Stimulated activated naive CD8-positive, alpha-beta T cell treated with anti-CD3 and anti-CD28 coated beads, Interleukin-15, Interleukin-2, amounts not matched to agents 100 ng/mL and 50 ng/mL, for 24 hours (primary cell): ENCODE measurements at regions not wholly inside any gene's neighbourhood (a gene's known extent, or its start where the extent isn't known, plus 50 kb on each side); places are given as distances from the start of the nearest gene placed in this dataset.
"Not testable (repeated sequence)": the region's sequence is repeated elsewhere in the genome, so short reads cannot be mapped to it uniquely, and the experiment has no call there.

ENCODE experiments used
- H3K27ac Mint-ChIP-seq: one replicate; pipeline ENCODE4 v1.8.0; 2021; ENCODE audit warnings: mild to moderate bottlenecking, mixed read lengths
- H3K27me3 Mint-ChIP-seq: one replicate; pipeline ENCODE4 v1.8.0; 2021; ENCODE audit warnings: mixed read lengths
- H3K36me3 Mint-ChIP-seq: one replicate; pipeline ENCODE4 v1.8.0; 2021; ENCODE audit warnings: low read depth, mixed read lengths
- H3K4me1 Mint-ChIP-seq: one replicate; pipeline ENCODE4 v1.8.0; 2021; ENCODE audit warnings: low read depth, mixed read lengths
- H3K4me3 Mint-ChIP-seq: one replicate; pipeline ENCODE4 v1.8.0; 2021; ENCODE audit warnings: mild to moderate bottlenecking, mixed read lengths
- H3K9me3 Mint-ChIP-seq: one replicate; pipeline ENCODE4 v1.8.0; 2021; ENCODE audit warnings: mixed read lengths

DNA sequence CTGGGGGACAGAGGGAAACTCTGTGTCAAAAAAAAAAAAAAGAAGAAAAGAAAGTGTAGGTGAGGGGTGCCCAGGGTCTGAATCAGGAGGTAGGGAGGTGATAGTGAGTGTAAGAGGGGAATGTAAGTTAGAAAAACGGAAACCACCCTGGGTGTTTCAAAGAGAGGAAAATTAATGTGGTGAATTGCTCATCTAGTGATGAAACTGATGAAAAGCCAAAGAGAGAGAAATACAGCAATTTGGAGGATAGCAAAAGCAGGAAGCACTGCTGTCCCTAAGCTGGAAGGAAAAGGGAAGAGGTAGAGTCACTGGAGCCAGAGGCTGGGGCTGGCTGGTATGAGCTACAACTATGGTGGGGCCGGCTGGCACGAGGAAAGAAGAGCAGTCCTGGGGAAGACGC lies 85.0 kb upstream of the CEP85L start:
- no peaks in the 10 kb centered on the region for H3K27me3 Mint-ChIP-seq
- no peaks in the 10 kb centered on the region for H3K9me3 Mint-ChIP-seq
- H3K36me3 Mint-ChIP-seq, result no peaks in the 10 kb centered on the region
- peaks cover 45% of the 10 kb centered on the region for H3K4me1 Mint-ChIP-seq
- peak overlapping the region; percentile 24 for H3K4me3 Mint-ChIP-seq
- peak overlapping the region; percentile 94 for H3K27ac Mint-ChIP-seq

DNA sequence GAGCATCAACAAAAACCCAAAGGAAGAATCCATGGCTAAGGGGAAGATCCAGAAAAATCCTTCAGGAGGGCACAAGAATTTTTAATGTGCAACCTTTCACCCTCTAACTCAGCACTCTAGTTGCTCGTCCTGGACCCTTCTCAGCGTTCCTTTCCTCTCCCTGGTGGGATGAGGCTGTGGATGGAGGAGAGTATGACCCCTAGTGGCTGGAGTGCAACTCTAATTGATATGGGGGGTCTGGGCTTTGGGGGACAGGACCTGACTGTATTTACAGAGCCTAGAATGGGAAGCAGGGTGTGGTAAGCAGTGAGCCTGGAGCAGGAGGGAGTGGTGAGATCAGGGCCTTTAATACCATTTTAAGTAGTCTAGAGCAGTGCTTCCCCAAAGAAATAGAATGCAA lies 83.9 kb upstream of the CEP85L start:
- no peaks in the 10 kb centered on the region for H3K36me3 Mint-ChIP-seq
- no peaks in the 10 kb centered on the region for H3K9me3 Mint-ChIP-seq
- H3K27ac Mint-ChIP-seq, result no peak overlapping the region
- H3K4me1 Mint-ChIP-seq, result peaks cover 43% of the 10 kb centered on the region
- H3K4me3 Mint-ChIP-seq, result no peak overlapping the region
- H3K27me3 Mint-ChIP-seq, result no peaks in the 10 kb centered on the region

DNA sequence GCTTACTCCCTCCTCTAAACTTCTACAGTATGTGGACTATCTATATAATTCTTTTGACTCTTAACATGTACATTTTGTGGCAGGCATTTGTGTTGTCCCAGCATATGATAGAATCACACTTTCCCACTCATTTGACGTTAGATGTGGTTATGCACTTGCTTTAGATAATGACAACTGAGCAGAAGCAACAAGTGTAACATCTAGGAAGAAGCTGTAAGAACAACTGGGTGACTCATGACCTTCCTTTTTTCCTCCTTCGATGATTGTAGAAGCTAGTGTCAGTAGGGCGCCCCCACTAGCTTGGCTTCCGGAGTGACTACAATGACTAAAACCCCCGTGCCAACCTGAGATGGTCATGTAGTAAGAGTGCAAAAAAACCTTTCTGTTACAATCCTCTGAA lies 74.6 kb upstream of the CEP85L start:
- Mint-ChIP-seq H3K4me1 (peaks cover 69% of the 10 kb centered on the region), H3K4me3 (peak overlapping the region; percentile 35), H3K27ac (peak overlapping the region; percentile 90), H3K36me3 (no peaks in the 10 kb centered on the region), H3K9me3 (no peaks in the 10 kb centered on the region), H3K27me3 (no peaks in the 10 kb centered on the region)

DNA sequence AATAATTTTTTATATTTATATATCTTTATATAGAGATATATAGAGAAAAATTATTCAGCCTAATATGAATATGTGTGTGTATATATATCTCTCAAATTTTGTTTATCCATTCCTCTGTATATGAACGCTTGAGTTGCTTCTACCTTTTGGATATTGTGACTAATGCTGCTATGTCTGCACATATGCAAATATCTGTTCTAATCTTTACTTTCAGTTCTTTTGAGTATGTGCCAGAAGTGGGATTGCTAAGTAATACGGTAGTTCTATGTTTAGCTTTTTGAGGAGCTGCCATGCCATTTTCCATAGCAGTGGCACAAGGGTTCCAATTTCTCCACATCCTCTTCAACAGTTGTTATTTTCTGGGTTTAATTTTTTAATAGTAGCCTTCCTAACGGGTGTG lies 72.8 kb upstream of the CEP85L start:
- Mint-ChIP-seq H3K4me3 (peak overlapping the region; percentile 42), H3K27ac (peak overlapping the region; percentile 93), H3K36me3 (no peaks in the 10 kb centered on the region), H3K9me3 (no peaks in the 10 kb centered on the region), H3K27me3 (no peaks in the 10 kb centered on the region), H3K4me1 (peaks cover 87% of the 10 kb centered on the region)

DNA sequence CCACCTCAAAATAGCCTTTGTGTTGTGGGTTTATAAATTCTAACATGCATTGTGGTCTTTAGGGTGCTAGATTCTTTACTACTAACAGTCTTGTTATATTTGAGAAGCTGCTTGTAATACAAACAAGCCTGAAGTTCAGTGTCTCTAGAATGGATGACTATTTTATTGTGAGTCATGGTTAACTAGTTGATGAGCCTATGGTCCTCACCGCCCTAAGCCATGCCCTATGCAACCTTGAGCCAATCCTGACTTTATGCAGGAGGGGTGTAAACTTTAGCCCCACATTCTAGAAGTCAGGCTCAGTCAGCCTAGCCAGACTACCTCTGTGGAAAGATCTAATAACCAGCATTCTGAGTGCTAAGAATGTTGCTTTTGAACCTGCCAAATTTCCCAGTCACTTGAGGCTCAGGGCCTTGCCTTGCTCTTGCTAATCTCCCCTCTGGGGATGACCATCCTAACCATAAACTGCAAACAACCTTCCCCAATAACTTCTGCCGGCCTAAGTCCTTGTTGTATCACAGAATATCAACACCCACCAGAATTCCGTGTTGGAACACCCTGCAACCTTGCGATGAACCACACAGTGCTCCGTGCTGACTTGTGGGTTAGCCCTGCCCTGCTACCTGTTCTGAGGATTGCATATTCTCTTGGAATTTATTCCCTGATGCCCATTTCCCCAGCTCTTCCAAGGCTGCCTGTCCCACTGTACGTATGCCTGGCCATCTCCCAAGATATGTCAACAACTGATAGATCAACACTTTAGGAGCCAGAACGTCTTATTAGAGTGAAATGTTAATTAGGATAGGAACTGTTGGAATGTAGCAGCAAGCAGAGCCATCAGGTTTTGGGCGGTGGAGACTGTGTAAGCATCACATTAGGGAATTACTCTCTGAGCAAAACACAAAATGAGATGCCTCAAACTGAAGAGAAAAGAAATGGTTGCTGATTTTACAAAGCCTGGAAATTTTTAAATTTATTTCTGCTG lies 71.7 kb upstream of the CEP85L start:
- H3K27me3 Mint-ChIP-seq, result no peaks in the 10 kb centered on the region
- no peak overlapping the region for H3K4me3 Mint-ChIP-seq
- H3K27ac Mint-ChIP-seq, result peak overlapping the region; percentile 85
- no peaks in the 10 kb centered on the region for H3K36me3 Mint-ChIP-seq
- no peaks in the 10 kb centered on the region for H3K9me3 Mint-ChIP-seq
- H3K4me1 Mint-ChIP-seq, result peaks cover 93% of the 10 kb centered on the region

DNA sequence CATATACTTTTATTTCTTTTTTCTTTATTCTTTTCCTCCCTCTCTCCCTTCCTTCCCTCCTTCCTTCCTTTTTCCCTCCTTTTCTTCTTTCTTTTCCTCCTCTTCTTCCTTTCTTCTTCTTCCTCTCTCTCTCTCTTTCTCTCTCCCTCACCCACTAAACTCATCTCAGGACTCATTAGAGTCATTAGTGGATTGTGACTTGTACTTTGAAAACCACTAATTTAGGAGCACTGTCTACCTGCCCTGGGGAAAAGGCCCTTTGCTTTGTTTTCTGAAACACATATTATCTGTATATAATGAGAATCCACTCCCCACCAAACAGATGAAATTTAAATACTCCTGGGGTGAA lies 68.7 kb upstream of the CEP85L start:
- H3K27ac Mint-ChIP-seq, result peak overlapping the region; percentile 97
- H3K36me3 Mint-ChIP-seq, result no peaks in the 10 kb centered on the region
- no peaks in the 10 kb centered on the region for H3K27me3 Mint-ChIP-seq
- H3K4me3 Mint-ChIP-seq, result peak overlapping the region; percentile 55
- no peaks in the 10 kb centered on the region for H3K9me3 Mint-ChIP-seq
- H3K4me1 Mint-ChIP-seq, result peaks cover 78% of the 10 kb centered on the region

DNA sequence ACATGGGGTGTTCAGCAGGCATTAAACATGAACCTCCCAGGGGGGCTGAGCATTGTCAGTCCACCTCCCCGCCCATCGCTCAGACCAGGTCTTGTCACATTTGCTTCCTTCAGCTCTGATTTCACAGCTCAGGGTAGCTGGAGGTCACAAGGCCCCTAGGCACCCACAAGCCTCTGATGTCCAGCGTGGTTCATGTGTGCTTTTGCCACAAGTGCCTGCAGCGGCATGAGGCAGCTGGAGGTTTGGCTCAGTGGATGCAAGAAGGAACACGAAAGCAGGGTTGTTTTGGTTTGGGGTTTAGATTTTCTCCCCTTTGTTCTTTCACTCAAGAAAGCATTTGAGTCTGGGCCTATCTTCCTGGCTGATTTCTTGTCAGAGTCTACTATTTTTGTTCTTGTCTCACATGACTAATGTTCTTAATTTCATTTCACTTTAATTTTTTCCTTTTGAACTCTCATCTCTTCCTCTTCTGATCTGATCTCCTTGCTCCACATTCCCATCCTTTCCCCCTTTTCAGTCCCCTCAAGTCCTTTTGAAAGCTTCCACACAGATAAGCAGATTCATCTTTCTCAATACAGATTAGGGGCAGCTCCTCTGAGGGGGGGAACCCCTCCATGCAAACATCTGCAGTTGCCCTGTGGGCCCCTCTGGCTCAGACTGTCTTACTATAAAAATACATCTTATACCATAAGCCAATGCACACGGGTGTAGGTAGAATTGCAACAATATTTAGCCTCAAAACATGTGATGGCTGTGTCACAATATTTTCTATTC lies 68.1 kb upstream of the CEP85L start:
- H3K4me3 Mint-ChIP-seq, result peak overlapping the region; percentile 65
- peak overlapping the region; percentile 97 for H3K27ac Mint-ChIP-seq
- H3K36me3 Mint-ChIP-seq, result no peaks in the 10 kb centered on the region
- H3K9me3 Mint-ChIP-seq, result no peaks in the 10 kb centered on the region
- no peaks in the 10 kb centered on the region for H3K27me3 Mint-ChIP-seq
- H3K4me1 Mint-ChIP-seq, result peaks cover 74% of the 10 kb centered on the region

DNA sequence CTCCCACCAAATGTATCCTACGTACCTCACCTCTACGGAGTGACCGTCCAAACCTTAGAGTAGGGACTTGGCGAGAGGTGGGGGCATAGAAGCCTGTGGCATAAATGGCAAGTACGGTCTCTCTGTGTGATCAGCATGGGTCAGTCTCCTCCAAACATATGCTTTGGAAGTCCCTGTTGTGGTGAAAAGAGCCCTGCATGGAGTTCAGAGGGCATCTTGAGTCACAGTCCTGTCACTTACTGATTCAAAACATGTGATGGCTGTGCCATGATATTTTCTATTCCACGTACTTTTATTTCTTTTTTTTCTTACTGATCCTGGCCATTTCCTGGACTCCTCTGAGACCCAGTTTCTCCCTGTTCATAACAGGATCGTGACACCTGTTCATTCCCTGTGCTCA lies 67.5 kb upstream of the CEP85L start:
- peak overlapping the region; percentile 65 for H3K4me3 Mint-ChIP-seq
- no peaks in the 10 kb centered on the region for H3K9me3 Mint-ChIP-seq
- H3K27ac Mint-ChIP-seq, result peak overlapping the region; percentile 97
- no peaks in the 10 kb centered on the region for H3K27me3 Mint-ChIP-seq
- peaks cover 74% of the 10 kb centered on the region for H3K4me1 Mint-ChIP-seq
- H3K36me3 Mint-ChIP-seq, result no peaks in the 10 kb centered on the region

DNA sequence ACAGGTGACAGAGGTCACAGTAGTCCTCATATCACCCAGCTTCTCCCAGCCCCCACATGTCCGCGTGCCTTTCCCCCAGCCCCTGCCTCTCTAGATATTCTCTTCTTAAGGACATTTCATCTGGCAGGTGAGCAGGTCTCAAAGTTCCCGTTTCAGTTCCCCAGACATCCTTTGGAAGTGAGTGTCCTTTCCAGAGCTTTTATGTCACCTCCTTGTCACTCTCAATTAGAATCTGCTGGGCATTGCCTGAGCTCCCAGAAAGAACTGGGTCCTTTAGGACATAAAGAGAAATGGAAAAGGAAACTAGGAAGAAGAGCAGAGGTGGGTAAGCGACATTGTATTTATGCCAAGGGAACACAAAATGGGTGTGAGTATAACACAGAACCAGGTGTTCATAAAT lies 66.9 kb upstream of the CEP85L start:
- Mint-ChIP-seq H3K27ac (peak overlapping the region; percentile 97), H3K9me3 (no peaks in the 10 kb centered on the region), H3K27me3 (no peaks in the 10 kb centered on the region), H3K4me1 (peaks cover 74% of the 10 kb centered on the region), H3K36me3 (no peaks in the 10 kb centered on the region), H3K4me3 (no peak overlapping the region)

DNA sequence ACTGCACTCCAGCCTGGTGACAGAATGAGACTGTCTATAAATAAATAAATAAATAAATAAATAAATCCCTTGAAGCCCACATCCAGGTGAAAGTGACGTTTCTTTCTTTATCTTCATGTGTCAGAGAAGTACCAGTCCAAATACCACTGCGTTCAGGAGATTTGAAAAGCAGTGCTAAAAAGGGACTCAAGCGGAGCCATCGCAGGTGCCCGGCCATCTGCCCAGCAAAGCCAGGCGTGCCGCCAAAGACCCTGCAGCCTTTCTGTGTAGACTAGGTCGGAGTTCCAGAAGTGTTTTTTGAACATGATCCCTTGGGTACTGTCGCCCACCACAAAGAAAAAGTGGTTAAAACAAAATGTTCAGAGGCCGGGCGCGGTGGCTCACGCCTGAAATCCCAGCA lies 65.7 kb upstream of the CEP85L start:
- Mint-ChIP-seq H3K9me3 (no peaks in the 10 kb centered on the region), H3K27me3 (no peaks in the 10 kb centered on the region), H3K4me1 (peaks cover 74% of the 10 kb centered on the region), H3K27ac (no peak overlapping the region), H3K36me3 (no peaks in the 10 kb centered on the region), H3K4me3 (no peak overlapping the region)

DNA sequence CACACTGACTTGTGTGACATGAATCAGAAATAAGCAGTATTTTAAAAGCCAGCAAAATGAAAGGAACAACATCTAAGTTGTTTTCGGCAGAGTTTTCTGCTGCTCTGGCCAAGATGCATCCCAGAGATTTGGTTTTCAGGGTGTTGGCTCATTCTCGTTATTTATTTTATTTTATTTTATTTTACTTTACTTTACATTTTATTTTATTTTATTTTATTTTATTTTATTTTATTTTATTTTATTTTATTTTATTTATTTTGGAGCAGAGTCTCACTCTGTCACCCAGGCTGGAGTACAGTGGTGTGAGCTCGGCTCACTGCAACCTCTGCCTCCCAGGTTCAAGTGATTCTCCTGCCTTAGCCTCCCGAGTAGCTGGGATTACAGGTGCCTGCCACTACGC lies 64.5 kb upstream of the CEP85L start:
- not testable (repeated sequence) for H3K4me3 Mint-ChIP-seq, H3K9me3 Mint-ChIP-seq
- H3K4me1 Mint-ChIP-seq, result peaks cover 74% of the 10 kb centered on the region

DNA sequence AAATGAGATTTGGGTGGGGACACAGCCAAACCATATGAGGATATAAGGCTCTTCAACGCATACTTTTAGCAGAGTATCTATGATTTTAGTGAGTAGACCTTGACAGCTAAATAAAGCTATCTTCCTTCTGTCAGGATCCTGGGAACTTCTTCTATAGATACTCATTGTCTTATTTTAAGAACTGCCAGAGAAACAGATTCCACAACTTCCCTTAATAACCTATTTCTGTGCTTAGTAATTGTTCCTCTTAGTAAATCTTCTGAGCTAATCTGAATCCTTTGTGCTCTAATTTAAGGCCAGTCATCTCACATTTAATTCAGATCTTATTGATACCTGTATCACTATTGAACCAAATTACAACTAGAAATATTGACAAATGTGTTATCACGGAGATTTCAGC lies 64.0 kb upstream of the CEP85L start:
- peaks cover 3% of the 10 kb centered on the region for H3K9me3 Mint-ChIP-seq
- peaks cover 74% of the 10 kb centered on the region for H3K4me1 Mint-ChIP-seq
- no peak overlapping the region for H3K4me3 Mint-ChIP-seq
- H3K27me3 Mint-ChIP-seq, result no peaks in the 10 kb centered on the region
- peaks cover 4% of the 10 kb centered on the region for H3K36me3 Mint-ChIP-seq
- H3K27ac Mint-ChIP-seq, result no peak overlapping the region

More for the DNA sequence above, 64.5 kb upstream of the CEP85L start:
- not testable (repeated sequence) for H3K27me3 Mint-ChIP-seq, H3K27ac Mint-ChIP-seq, H3K36me3 Mint-ChIP-seq

DNA sequence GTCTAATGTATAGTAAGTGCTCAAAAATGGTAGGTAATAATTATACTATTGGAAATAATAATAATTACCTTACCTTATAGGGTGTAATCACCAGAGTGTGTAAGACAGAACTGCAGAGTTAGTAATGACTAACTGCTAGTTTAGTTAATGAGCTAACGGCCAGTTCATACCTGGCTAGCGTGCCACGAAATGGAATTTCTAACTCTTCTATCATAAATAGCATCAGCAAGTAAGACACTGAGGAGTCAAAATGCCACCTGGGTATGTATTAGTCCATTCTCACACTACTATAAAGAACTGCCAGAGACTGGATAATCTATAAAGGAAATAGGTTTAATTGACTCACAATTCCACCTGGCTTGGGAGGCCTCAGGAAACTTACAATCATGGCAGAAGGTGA lies 63.4 kb upstream of the CEP85L start:
- H3K27ac Mint-ChIP-seq, result no peak overlapping the region
- no peaks in the 10 kb centered on the region for H3K27me3 Mint-ChIP-seq
- no peak overlapping the region for H3K4me3 Mint-ChIP-seq
- H3K4me1 Mint-ChIP-seq, result peaks cover 74% of the 10 kb centered on the region
- peaks cover 4% of the 10 kb centered on the region for H3K36me3 Mint-ChIP-seq
- H3K9me3 Mint-ChIP-seq, result peaks cover 3% of the 10 kb centered on the region

DNA sequence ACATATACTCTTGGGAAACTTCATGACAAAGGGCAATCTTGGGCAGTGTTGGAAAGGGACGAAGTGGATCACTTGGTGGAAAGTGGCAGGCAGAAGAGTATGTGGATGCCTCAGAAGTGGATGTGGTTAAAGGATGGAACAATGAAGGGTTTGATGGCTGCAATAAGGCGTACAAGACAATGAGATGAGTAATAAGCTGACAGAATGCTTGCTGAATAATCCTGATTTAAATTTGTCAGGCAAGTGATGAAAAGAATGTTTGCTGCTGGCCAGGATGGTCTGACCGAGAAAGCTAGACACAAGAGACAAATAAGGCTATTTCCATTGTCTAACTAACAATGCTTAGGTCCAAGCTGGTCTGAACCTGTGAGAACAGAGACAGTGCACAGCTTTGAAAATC lies 61.6 kb upstream of the CEP85L start:
- Mint-ChIP-seq H3K4me3 (peak overlapping the region; percentile 43), H3K27ac (peak overlapping the region; percentile 86), H3K36me3 (peaks cover 7% of the 10 kb centered on the region), H3K9me3 (peaks cover 3% of the 10 kb centered on the region), H3K27me3 (no peaks in the 10 kb centered on the region), H3K4me1 (peaks cover 73% of the 10 kb centered on the region)

DNA sequence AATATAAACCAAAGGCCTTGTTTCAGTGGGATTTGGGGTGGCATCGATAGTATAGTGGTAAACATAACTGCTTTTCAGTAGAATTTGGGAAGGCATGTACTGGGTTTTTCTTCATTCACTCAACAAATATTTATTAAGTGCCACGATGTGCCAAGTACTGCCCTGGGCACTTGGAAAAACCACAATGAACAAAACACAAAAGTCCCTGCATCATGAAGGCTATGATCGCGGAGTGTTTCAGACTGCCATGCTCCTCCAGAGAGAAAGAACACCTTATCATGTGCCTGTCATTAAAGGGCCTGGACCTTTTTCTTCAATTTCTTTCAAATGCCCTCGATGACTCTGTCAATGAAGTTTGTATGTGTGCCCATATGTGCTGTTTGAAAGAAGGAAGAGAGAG lies 59.2 kb upstream of the CEP85L start:
- Mint-ChIP-seq H3K27me3 (no peaks in the 10 kb centered on the region), H3K4me3 (peak overlapping the region; percentile 94)

More for the DNA sequence above, 59.2 kb upstream of the CEP85L start:
- Mint-ChIP-seq H3K4me1 (peaks cover 92% of the 10 kb centered on the region), H3K9me3 (peaks cover 3% of the 10 kb centered on the region), H3K27ac (peak overlapping the region; percentile 93), H3K36me3 (peaks cover 16% of the 10 kb centered on the region)
